Left cardiac atrium (tissue), 4 donors: ENCODE measurements at regions not wholly inside any gene's neighbourhood (a gene's known extent, or its start where the extent isn't known, plus 50 kb on each side); places are given as distances from the start of the nearest gene placed in this dataset.
"Not testable (repeated sequence)": the region's sequence is repeated elsewhere in the genome, so short reads cannot be mapped to it uniquely, and the experiment has no call there.

Source experiments
- ATAC-seq, 2 donors: fragments of 200-7000 bp; cut with Tn5 transposase; one replicate each; pipeline ENCODE4 v1.9.1; 2020; ENCODE audit warnings: mild to moderate bottlenecking in 2 of 2, moderate library complexity in 2 of 2
- DNase-seq: peaks from one replicate; pipeline ENCODE4 v3.0.0-alpha.2; 2020
- intact Hi-C, 2 donors: fragments of 100-400 bp; cut with DNase I; formaldehyde crosslinking; loops; one replicate each; pipeline versions ENCODE4 v1.14.1 to v1.15.1; 2022 to 2023
- donor health status: DM: no; HTN: yes; CAD: no.
- donor health status: DM: no; HTN: yes; CAD: no; lungs with severe emphysema.
- donor health status: DM: yes; HTN: yes; CAD: no.
- donor health status: Dilated cardiomyopathy.

DNA sequence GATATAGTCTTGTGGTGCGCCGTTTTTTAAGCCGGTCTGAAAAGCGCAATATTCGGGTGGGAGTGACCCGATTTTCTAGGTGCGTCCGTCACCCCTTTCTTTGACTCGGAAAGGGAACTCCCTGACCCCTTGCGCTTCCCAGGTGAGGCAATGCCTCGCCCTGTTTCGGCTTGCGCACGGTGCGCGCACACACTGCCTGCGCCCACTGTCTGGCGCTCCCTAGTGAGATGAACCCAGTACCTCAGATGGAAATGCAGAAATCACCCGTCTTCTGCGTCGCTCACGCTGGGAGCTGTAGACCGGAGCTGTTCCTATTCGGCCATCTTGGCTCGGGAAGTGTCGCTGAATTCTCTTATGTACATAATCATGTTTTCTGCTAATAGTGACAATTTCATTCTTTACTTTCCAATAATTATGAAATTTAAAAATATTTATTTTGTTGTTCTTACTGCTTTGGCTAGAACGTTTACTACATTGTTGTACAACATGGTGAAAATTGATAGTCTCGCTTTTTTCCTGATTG lies 61.2 kb upstream of the MINDY3 start:
- ATAC-seq, intact Hi-C loops, DNase-seq: not testable (repeated sequence)

DNA sequence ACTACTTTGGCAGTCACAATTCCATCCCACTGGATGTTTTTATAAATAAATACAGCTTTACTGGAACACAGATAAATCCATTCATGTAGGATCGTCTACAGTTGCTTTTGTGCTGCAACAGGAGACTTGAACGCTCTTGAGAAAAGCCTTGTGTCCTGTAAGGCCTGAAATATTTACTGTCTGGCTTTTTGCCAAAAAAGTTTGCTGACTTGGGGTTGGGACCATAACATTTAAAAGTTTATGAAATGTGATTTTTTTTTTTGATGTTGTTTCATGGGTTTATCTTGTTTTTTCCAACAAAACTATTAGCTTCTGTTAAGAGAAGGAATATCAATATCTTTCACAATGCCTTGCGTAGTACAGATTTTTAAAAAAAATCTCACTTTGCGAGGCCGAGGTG lies 71.1 kb upstream of the MINDY3 start:
- intact Hi-C loops: no loop called here
- ATAC-seq (no peak), DNase-seq (no peak)

DNA sequence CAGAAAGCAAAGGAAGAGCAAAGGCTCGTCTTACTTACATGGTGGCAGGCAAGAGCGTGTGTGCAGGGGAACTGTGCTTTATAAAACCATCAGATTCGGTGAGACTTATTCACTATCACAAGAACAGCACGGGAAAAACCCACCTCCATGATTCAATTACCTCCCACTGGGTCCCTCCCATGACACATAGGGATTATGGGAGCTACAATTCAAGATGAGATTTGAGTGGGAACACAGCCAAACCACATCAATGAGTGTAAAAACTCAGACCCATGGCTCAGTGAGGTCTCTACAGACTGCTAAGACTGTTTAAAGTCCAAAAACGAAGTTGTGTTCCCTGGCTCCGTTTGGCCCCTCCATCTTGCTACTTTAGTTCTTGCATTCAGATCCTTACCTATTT lies 79.2 kb upstream of the MINDY3 start:
- intact Hi-C loops, DNase-seq, ATAC-seq: not testable (repeated sequence)

DNA sequence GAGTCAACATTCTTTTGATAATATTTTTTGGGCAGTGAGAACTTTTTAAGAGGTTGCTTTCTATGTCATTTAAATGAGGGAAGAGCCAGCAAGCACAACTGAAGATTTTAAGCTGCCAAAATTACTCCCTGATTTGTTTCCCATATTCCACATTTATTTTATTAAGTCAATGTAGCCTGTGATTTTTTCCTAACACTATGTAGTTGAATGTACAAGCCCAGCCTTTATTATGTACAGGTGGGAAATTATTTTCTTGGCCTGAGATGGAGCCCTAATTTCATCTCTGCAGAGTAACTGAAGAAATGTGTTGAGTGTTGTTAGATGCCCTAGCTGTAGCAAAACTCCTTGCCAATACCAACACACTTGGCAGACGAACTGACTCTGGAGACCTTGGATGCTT lies 83.1 kb upstream of the MINDY3 start:
- DNase-seq (no peak), ATAC-seq (no peak)
- intact Hi-C loops: no loop called here

DNA sequence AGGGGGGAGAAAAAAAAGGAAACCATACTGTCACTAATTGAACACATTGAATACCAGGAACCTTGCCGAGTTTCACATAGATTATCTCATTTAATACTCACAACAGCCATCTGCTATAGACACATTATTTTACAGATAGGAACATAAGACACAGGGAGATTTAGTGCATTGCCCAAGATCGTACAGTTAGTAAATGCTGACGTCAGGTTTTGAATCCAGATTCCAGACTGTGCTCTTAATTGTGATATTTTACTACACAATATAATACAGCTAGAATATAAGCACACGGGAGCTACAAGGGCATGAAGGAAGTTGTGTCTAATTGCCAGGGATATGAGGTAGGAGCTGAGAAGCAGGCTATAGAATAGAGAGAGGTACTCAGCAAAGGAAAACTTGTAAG lies 93.9 kb upstream of the MINDY3 start:
- no peak for ATAC-seq
- DNase-seq: no peak
- intact Hi-C loops: no loop called here

DNA sequence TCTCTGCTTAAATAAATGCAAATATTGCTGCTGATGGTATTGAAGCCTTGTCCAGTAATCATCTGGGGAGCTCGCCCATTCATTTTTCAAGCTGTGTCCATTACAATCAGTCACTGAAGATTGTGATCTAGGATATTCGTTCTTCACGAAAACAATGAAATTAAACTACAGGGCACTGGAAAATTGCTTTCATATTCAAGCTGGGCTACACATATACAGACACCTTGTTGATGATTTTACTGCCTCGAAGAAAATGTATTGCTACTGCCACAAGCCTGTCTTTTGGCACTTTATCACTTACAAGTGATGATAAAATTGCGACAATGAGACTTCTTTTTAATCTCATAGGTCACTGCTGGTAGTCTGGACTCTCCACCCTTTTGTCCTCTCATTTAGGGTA lies 100.0 kb upstream of the MINDY3 start:
- ATAC-seq: no peak
- intact Hi-C loops: no loop called here

DNA sequence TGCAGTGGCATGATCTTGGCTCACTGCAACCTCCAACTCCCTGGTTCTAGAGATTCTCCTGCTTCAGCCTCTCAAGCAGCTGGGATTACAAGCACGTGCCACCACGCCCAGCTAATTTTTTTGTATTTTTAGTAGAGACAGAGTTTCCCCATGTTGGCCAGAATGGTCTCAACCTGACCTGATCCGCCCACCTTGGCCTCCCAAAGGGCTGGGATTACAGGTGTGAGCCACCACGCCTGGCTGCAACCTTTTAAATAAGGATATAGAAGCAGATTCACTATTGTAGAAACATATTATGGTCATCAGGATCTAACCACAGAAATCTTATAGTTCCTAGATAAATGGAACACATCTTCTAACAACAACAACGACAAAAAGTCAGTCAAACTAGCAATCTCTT lies 112.4 kb upstream of the MINDY3 start:
- ATAC-seq, DNase-seq, intact Hi-C loops: not testable (repeated sequence)

More for the DNA sequence above, 100.0 kb upstream of the MINDY3 start:
- no peak for DNase-seq

DNA sequence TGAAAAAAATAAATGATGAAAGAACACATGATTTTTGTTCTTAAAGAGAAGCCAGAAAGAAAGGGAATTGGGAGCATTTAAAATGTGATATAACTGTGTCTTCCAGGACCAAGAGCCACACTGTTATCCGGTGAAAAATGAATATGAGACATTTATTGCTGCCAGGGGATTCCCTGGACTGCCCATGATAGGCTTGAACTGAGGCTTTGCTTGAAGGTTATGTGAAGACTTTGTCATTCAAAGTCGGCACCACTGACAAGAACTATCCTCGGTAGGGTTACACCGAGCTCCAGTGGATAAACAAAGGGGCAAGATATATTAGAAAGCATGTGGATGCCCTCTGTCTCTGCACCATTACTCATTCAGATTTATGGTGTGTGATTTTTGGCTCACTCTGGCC lies 125.4 kb upstream of the MINDY3 start:
- intact Hi-C loops: no loop called here
- DNase-seq: no peak
- ATAC-seq: no peak

DNA sequence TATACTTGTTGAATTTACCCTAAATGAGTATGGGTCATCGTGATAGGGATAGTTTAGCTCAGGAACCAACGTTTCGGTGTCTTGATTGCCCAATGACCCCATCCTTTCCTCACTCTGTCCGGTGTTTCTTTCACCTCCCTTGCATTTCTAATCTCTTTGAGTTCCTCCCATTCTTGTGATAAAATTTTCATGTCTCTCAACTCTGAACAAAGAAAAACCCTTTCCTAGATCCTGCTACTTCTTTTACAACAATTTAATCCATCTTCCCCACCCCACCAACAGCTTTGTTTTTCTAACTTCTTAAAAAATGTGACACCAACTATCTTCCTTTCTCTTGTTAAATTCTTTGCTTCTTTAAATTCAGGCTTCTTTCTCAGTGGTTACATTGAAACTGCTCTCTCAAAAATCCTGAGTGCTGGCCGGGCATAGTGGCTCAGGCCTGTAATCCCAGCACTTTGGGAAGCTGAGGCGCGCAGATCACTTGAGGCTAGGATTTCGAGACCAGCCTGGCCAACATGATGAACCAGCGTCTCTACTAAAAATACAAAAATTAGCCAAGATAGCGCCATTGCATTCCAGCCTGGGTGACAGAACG lies 130.3 kb upstream of the MINDY3 start:
- DNase-seq: no peak
- ATAC-seq: no peak
- intact Hi-C loops: no loop called here

DNA sequence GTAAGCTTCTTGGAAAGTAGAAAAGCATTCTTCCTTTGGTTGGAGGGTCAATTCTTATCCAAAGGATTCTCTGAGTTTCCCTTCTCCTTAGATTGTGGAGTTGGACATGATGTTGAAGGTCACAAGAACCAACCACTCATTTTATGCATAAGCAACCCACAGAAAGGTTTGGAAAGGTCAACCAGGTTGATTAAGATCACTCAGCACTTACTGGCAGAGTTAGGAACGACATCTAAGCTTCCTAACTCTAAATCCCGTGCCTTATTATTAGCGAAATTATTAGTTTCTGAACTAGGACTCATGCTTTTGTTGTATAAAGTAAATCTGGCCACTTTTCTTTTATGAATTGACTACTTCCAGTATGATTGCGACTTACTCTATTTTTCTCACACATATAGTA lies 137.0 kb upstream of the MINDY3 start:
- intact Hi-C loops: no loop called here
- ATAC-seq (no peak), DNase-seq (no peak)

DNA sequence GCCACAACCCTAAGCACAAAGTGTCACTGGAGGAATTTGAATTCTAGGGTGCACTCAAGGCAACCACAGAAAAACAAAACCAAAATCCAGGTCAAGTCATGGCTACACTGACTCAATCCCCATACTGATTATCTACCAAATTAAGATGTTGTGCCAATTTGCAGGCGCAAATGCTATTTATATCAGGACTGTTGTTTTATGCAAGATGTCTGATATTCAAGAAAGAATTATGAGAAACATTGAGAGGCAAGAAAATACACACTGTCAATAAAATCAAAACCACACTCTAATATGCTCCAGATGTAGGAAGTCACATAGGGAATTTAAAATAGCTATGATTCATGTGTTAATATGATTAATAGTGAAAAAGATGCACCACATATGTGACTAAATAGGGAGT lies 141.3 kb upstream of the MINDY3 start:
- DNase-seq: no peak
- no peak for ATAC-seq
- intact Hi-C loops: no loop called here

DNA sequence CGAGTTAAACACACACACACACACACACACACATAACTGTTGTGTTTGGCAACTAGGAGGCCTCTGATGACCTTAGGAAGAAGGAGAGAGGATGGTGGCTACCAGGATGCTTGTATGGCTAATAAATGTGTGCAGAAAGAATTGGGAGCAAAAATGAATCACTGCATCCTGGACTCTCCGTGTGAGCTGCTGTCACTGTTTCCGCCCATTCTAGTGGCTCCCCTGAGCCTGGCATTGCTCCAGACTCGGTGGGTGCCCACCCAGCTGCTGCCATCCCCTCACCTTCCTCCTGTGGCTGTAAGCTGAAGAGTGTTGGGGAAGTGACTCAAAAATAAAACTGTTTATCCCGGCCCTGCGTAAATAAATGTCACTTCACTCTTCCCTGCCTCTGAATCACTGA lies 149.5 kb upstream of the MINDY3 start:
- DNase-seq: no peak
- intact Hi-C loops: no loop called here
- ATAC-seq: no peak

DNA sequence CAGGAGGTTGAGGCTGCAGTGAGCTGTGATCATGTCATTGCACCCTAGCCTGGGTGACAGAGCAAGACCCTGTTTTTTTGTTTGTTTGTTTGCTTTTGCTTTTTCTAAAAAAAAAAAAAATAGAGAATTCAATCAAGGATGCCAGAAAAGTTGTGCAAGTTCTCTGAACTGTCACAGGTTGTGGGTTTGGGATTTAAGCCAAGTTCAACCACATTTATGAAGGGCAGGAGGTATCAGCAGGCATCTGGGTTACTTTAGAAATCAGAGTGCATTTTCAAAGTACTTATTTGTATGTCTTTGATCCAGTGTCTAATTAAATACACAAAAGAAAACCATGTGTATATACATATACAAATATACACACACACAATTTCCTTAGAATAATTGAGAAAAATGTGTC lies 151.2 kb upstream of the MINDY3 start:
- DNase-seq (no peak), ATAC-seq (no peak)
- intact Hi-C loops: no loop called here

DNA sequence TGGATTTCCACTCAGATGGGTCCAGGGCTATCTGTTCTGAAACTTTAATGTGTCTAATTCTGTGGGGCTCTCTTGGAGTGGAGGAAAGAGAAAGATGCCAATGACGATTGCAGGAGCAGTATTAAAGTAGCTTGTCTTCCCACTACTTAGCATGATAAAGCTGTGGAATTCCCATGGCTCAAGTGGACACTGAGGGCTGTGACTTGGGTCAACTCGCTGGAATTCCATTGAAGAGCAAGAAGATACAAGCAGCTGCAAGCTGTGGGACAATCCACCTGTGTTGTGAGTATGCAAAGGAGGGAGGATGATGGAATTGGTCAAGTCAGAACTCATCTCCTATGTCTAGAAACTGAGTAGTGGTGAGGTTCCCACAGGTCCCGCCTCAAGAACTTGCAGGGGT lies 154.2 kb upstream of the MINDY3 start:
- ATAC-seq (no peak), DNase-seq (no peak)
- intact Hi-C loops: no loop called here

DNA sequence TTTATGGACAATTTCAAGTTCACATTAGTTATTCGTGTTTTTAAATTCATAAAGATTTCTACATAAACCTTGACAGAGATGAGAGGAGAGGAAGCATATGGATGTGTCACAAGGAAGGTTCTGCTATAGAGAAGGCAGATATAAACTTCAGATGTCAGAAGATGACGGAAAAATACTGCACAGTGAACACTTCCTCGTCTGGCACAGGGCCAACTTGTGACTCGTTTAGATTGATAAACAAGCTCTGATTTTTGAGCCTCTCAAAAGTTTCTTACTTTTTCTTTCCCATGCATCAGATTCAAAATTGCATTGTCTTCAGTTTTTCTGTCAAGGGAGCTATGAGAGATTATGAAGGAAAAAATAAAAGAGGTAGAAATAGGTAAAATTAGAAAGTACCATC lies 156.4 kb upstream of the MINDY3 start:
- intact Hi-C loops: no loop called here
- no peak for DNase-seq
- no peak for ATAC-seq

DNA sequence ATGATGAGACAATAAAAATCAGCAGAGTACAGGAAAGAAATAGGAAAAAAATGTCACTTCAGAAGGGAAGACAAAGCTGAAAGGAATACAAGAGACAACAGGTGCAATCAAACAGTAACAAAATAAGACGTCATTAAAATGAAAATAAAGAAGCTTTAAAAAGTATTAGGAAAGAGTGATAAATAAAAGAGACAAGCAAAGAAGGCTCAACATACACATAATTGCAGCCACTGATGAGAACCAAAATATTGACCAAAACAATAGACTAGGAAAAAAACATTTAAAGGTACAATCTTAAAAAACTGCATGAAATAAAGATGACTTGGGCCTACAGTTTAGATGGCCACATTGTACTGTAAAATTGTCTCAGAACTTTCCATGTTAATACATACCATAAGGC lies 160.5 kb upstream of the MINDY3 start:
- DNase-seq (no peak), ATAC-seq (no peak)
- intact Hi-C loops: no loop called here

DNA sequence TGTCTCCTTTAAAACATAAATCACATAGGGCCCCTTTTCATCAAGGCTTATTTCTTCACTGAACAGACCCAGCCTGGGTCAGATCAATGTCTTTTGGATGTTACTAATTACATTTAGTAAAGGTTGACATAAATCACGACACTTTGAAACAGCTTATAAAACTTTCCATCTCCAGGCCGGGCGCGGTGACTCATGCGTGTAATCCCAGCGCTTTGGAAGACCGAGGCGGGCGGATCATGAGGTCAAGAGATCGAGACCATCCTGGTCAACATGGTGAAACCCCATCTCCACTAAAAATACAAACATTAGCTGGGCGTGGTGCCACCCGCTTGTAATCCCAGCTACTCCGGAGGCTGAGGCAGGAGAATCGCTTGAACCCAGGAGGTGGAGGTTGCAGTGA lies 166.5 kb upstream of the MINDY3 start:
- intact Hi-C loops, DNase-seq, ATAC-seq: not testable (repeated sequence)

DNA sequence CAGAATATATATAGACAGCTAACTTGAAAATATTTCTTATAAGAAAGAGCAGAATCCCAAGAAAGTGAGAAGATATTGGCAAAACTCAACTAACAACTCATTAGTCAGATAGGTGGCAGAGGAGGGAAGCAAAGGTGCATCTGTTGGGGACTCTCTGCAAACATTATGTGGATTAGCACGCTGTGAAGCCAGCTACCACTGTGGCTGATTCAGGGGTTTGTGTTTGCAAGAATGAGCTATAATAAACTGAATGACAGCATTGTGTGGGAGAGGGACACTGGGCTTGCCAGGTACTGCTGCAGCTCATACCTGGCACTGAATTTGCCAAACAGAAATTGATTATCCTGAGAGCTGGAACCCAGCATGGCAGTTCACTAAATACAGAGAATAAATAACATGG lies 170.3 kb upstream of the MINDY3 start:
- intact Hi-C loops: no loop called here
- ATAC-seq: no peak
- no peak for DNase-seq

DNA sequence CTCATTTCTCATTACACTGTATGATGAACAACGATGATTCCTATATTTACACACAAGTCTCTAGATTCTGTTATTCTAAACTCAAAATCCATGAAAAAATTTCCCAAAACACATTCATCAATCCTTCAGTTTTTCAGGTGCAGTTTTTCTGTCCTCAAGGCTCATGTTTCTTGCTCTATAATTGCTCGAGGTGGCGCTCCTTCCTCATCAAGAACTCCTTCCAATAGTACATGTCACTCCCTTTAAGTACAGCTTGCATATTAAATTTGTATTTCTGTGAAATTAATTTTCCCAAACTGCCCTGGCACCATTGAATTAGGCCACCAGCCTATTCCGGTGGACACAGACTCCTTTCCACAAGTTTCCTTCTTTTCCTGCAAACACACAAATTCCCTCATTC lies 188.7 kb upstream of the MINDY3 start:
- ATAC-seq: no peak
- intact Hi-C loops: no loop called here
- DNase-seq: no peak

DNA sequence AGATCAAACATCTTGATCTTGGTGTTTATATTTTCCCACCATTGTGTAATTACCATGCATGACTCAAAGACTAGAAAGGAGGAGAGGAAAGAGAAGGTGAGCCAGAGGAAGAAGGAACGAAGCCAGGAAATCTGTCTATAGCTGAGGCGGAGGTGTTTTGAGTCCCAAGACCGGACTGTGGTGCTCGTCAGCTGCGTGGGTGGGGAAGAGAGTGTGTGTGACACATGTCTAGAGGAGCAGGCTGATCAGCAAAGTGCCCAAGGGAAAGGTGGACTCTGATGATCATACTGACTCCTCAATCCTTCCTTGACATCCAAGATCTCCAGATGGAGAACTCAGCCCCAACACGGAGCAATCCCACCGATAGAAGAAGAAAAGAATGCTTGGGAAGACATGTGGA lies 189.5 kb upstream of the MINDY3 start:
- intact Hi-C loops: no loop called here
- DNase-seq (no peak), ATAC-seq (no peak)

DNA sequence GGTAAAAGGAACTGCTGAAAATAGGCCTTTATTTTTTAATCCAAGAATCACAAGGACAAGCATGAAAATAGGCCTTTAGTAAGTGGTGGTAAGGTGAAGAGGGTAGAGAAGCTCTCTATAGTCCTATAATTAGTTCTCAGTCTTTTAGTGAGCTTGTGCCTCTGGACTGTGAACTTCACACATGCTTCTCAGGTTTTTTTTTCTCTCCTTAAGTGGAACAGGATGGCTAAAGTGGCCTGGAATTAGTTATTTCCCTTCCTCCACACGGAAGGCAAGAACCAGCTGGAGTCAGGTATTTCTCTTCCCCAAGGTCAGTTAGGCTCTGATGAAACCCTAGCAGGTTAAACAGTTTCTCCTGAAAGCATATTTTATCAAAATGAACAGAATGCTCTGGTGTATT lies 203.0 kb upstream of the MINDY3 start:
- no peak for DNase-seq
- ATAC-seq: no peak
- intact Hi-C loops: no loop called here

DNA sequence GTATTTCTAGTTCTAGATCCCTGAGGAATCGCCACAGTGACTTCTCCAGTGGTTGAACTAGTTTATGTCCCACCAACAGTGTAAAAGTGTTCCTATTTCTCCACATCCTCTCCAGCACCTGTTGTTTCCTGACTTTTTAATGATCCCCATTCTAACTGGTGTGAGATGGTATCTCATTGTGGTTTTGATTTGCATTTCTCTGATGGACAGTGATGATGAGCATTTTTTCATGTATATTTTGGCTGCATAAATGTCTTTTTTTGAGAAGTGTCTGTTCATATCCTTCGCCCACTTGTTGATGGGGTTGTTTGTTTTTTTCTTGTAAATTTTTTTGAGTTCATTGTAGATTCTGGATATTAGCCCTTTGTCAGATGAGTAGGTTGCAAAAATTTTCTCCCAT lies 223.2 kb upstream of the MINDY3 start:
- ATAC-seq, intact Hi-C loops, DNase-seq: not testable (repeated sequence)
